ENCODE measurements at regions not wholly inside any gene's neighbourhood (a gene's known extent, or its start where the extent isn't known, plus 50 kb on each side); places are given as distances from the start of the nearest gene placed in this dataset.

- TF ChIP-seq CTCF (IDR thresholded peaks at IDR 0.05) (no peak), POLR2A (IDR thresholded peaks at IDR 0.05) (no peak), EP300 (IDR thresholded peaks at IDR 0.05) (no peak), POLR2AphosphoS5 (IDR thresholded peaks at IDR 0.05) (no peak)
Measured at GRCh38 chr5:93184041-93184440, 397.0 kb downstream of the NR2F1-AS1 start.
